Keratinocyte (primary cell): ENCODE measurements at regions not wholly inside any gene's neighbourhood (a gene's known extent, or its start where the extent isn't known, plus 50 kb on each side); places are given as distances from the start of the nearest gene placed in this dataset.

Source experiments
- EZH2 ChIP-seq: IDR thresholded peaks from one replicate; pipeline ENCODE4 v1.6.1; 2012; ENCODE audit warnings: inconsistent platforms, mild to moderate bottlenecking, low read length, moderate library complexity
- TF ChIP-seq, protein P1 (sequence below), 3 experiments: IDR thresholded peaks in 1 of 3; conservative IDR thresholded peaks in 1 of 3; optimal IDR thresholded peaks in 1 of 3; 2 replicates in 2 of 3; 3 replicates in 1 of 3; pipeline versions ENCODE3 to v1.5.1; 2011; ENCODE audit warnings: low read length in 3 of 3, mild to moderate bottlenecking in 3 of 3, moderate library complexity in 2 of 3, control low read depth in 1 of 3, inconsistent platforms in 1 of 3; ENCODE audit not compliant: insufficient read depth in 2 of 3; ENCODE audit errors: extremely low read depth in 1 of 3

GRCh38 chr13:27329210-27329609 is 58.6 kb downstream of the RASL11A start:
- TF ChIP-seq, protein P1, sequence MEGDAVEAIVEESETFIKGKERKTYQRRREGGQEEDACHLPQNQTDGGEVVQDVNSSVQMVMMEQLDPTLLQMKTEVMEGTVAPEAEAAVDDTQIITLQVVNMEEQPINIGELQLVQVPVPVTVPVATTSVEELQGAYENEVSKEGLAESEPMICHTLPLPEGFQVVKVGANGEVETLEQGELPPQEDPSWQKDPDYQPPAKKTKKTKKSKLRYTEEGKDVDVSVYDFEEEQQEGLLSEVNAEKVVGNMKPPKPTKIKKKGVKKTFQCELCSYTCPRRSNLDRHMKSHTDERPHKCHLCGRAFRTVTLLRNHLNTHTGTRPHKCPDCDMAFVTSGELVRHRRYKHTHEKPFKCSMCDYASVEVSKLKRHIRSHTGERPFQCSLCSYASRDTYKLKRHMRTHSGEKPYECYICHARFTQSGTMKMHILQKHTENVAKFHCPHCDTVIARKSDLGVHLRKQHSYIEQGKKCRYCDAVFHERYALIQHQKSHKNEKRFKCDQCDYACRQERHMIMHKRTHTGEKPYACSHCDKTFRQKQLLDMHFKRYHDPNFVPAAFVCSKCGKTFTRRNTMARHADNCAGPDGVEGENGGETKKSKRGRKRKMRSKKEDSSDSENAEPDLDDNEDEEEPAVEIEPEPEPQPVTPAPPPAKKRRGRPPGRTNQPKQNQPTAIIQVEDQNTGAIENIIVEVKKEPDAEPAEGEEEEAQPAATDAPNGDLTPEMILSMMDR (optimal IDR thresholded peaks at IDR 0.05 in 1 of 3, IDR thresholded peaks at IDR 0.05 in 1 of 3, conservative IDR thresholded peaks at IDR 0.05 in 1 of 3; ENCODE audit: extremely low read depth in 1 of 3, insufficient read depth in 2 of 3, low read length in 3 of 3), result no peak
- TF ChIP-seq EZH2, result no peak
